GM12878 (cell line): ENCODE measurements at regions not wholly inside any gene's neighbourhood (a gene's known extent, or its start where the extent isn't known, plus 50 kb on each side); places are given as distances from the start of the nearest gene placed in this dataset.

Experiments used
- BACH1 ChIP-seq: fragments of 450-650 bp; IDR thresholded peaks from 2 replicates; pipeline ENCODE4 v1.6.1; 2017; ENCODE audit warnings: mild to moderate bottlenecking, borderline replicate concordance
- CEBPZ ChIP-seq: fragments of 150-350 bp; IDR thresholded peaks from 2 replicates; pipeline ENCODE4 v1.6.1; 2016; ENCODE audit warnings: low read depth, low read length
- CHD2 ChIP-seq: IDR thresholded peaks from 2 replicates; pipeline ENCODE4 v1.6.1; 2011; ENCODE audit warnings: low read depth, low read length, improper control_type of control experiment, borderline replicate concordance
- CREB1 ChIP-seq: IDR thresholded peaks from 2 replicates; pipeline ENCODE4 v1.6.1; 2012; ENCODE audit warnings: low read depth, mild to moderate bottlenecking, inconsistent platforms
- CUX1 ChIP-seq: IDR thresholded peaks from 2 replicates; pipeline ENCODE4 v1.6.1; 2012; ENCODE audit warnings: improper control_type of control experiment, low read depth, low read length; ENCODE audit not compliant: insufficient replicate concordance
- E2F4 ChIP-seq: IDR thresholded peaks from 2 replicates; pipeline ENCODE4 v1.6.1; 2012; ENCODE audit warnings: low read depth, low read length, improper control_type of control experiment
- ESRRA ChIP-seq: IDR thresholded peaks from 2 replicates; pipeline ENCODE4 v1.6.1; 2012; ENCODE audit warnings: mild to moderate bottlenecking, low read length, improper control_type of control experiment
- SIX5 ChIP-seq: IDR thresholded peaks from 2 replicates; pipeline ENCODE4 v1.6.1; 2011; ENCODE audit warnings: mild to moderate bottlenecking, low read depth, low read length, moderate library complexity; ENCODE audit not compliant: severe bottlenecking
- STAT3 ChIP-seq: IDR thresholded peaks from 2 replicates; pipeline ENCODE4 v1.6.1; 2011; ENCODE audit warnings: low read depth, low read length, improper control_type of control experiment
- SUPT20H ChIP-seq: IDR thresholded peaks from 2 replicates; pipeline ENCODE4 v1.6.1; 2011; ENCODE audit warnings: low read depth, mild to moderate bottlenecking, low read length, moderate library complexity, borderline replicate concordance; ENCODE audit not compliant: control insufficient read depth

- TF ChIP-seq CUX1 (no peak), ESRRA (no peak), SUPT20H (no peak), CEBPZ (no peak), CHD2 (no peak), STAT3 (no peak), CREB1 (no peak), E2F4 (no peak), SIX5 (no peak), BACH1 (no peak)
These were observed 127.1 kb downstream of the ZIC5 start (continued) for GRCh38 chr13:99844421-99844820.
